A549 (cell line): ENCODE measurements at regions not wholly inside any gene's neighbourhood (a gene's known extent, or its start where the extent isn't known, plus 50 kb on each side); places are given as distances from the start of the nearest gene placed in this dataset.

ENCODE experiments used
- ATAC-seq, 2 experiments: fragments of 200-7000 bp in 1 of 2; fragments of >200 bp in 1 of 2; cut with Nextera tagmentation in 1 of 2; cut with Tn5 transposase in 1 of 2; 3 replicates each; pipeline versions ENCODE4 v1.8.0 to v1.9.1; 2018 to 2020; ENCODE audit warnings: mild to moderate bottlenecking in 1 of 2, moderate library complexity in 1 of 2
- CTCF ChIA-PET: fragments of 300-600 bp; sonication (Branson Sonifier 250); formaldehyde crosslinking; extraction: SDS; loops from one replicate; lab custom pipeline; 2021; ENCODE audit warnings: antibody characterized with exemption, inconsistent platforms; lab: Yijun Ruan, JAX
- POLR2A ChIA-PET: fragments of 350-600 bp; formaldehyde crosslinking; extraction: SDS; loops from one replicate; lab custom pipeline; 2021; ENCODE audit warnings: antibody characterized with exemption, inconsistent platforms; lab: Yijun Ruan, JAX
- DNase-seq, 2 experiments: peaks; one replicate each; pipeline versions ENCODE4 v3.0.0 to v3.0.0-alpha.2; 2011 to 2016; ENCODE audit warnings: low read depth in 1 of 2, low spot score in 1 of 2
- FAIRE-seq: peaks from 2 replicates; lab custom pipeline; 2011; peaks lifted over from hg19 to GRCh38; lab: Jason Lieb, UNC
- H3K27ac ChIP-seq, 2 experiments: fragments of >200 bp; sonication (Bioruptor Twin); formaldehyde crosslinking; 3 replicates each; pipeline ENCODE4 v1.5.1; 2016 to 2017
- H3K4me1 ChIP-seq: fragments of >200 bp; sonication (Bioruptor Twin); formaldehyde crosslinking; 3 replicates; pipeline ENCODE4 v1.6.1; 2016
- H3K4me2 ChIP-seq: fragments of >200 bp; sonication (Bioruptor Twin); formaldehyde crosslinking; 3 replicates; pipeline ENCODE4 v1.6.1; 2016
- H3K4me3 ChIP-seq: fragments of >200 bp; sonication (Bioruptor Twin); formaldehyde crosslinking; 3 replicates; pipeline ENCODE4 v1.5.1; 2016
- H3K9me3 ChIP-seq: fragments of >200 bp; sonication (Bioruptor Twin); formaldehyde crosslinking; 3 replicates; pipeline ENCODE4 v1.6.1; 2016
- ATOH8 ChIP-seq: fragments of 250-450 bp; sonication (Bioruptor Pico); IDR thresholded peaks from 2 replicates; pipeline ENCODE4 v1.5.0; 2020; ENCODE audit warnings: low read depth, mild to moderate bottlenecking, moderate library complexity
- CBX8 ChIP-seq: fragments of 200-600 bp; sonication (generic); IDR thresholded peaks from 2 replicates; pipeline ENCODE4 v1.6.1; 2016
- CEBPB ChIP-seq, 2 experiments: fragments of >200 bp in 1 of 2; sonication (Bioruptor Twin) in 1 of 2; formaldehyde crosslinking in 1 of 2; IDR thresholded peaks; 2 replicates each; pipeline ENCODE4 v1.6.1; 2012 to 2016
- EHF ChIP-seq: fragments of 250-450 bp; sonication (Bioruptor Pico); IDR thresholded peaks from 2 replicates; pipeline ENCODE4 v1.5.0; 2020; ENCODE audit warnings: mild to moderate bottlenecking
- EHMT2 ChIP-seq: fragments of 200-600 bp; sonication (generic); IDR thresholded peaks from 2 replicates; pipeline ENCODE4 v1.6.1; 2016; ENCODE audit warnings: antibody characterized with exemption, low read depth, mild to moderate bottlenecking, moderate library complexity
- ELK1 ChIP-seq: fragments of 150-350 bp; IDR thresholded peaks from 2 replicates; pipeline ENCODE4 v1.6.1; 2014; ENCODE audit warnings: low read depth, mild to moderate bottlenecking, low read length
- FOSL2 ChIP-seq, 2 experiments: fragments of 450-650 bp in 1 of 2; fragments of >200 bp in 1 of 2; sonication (Bioruptor Twin) in 1 of 2; formaldehyde crosslinking; IDR thresholded peaks; 2 replicates each; pipeline versions ENCODE4 v1.5.0 to v1.6.1; 2016 to 2020; ENCODE audit warnings: mild to moderate bottlenecking in 1 of 2, moderate library complexity in 1 of 2
- HEYL ChIP-seq: fragments of 250-450 bp; sonication (Bioruptor Pico); IDR thresholded peaks from 2 replicates; pipeline ENCODE4 v1.8.0; 2021; ENCODE audit warnings: mild to moderate bottlenecking, moderate library complexity
- HOXA7 ChIP-seq: fragments of 250-450 bp; sonication (Bioruptor Pico); IDR thresholded peaks from 2 replicates; pipeline ENCODE4 v1.5.0; 2020; ENCODE audit warnings: mild to moderate bottlenecking, moderate library complexity
- JUNB ChIP-seq: fragments of >200 bp; sonication (Bioruptor Twin); formaldehyde crosslinking; IDR thresholded peaks from 2 replicates; pipeline ENCODE4 v1.6.1; 2016
- MYC ChIP-seq: IDR thresholded peaks from 2 replicates; pipeline ENCODE4 v1.6.1; 2012; ENCODE audit warnings: mild to moderate bottlenecking, inconsistent platforms, low read length, improper control_type of control experiment, borderline replicate concordance
- NPAS2 ChIP-seq: fragments of 250-450 bp; sonication (Bioruptor Pico); IDR thresholded peaks from 2 replicates; pipeline ENCODE4 v1.8.0; 2022; ENCODE audit warnings: mild to moderate bottlenecking, moderate library complexity, borderline replicate concordance
- PBX3 ChIP-seq: IDR thresholded peaks from 2 replicates; pipeline ENCODE4 v1.6.1; 2012
- PHF8 ChIP-seq: fragments of 200-600 bp; sonication (generic); IDR thresholded peaks from 2 replicates; pipeline ENCODE4 v1.6.1; 2016; ENCODE audit warnings: low read depth, mild to moderate bottlenecking, antibody characterized with exemption, moderate library complexity, borderline replicate concordance
- POLR2AphosphoS2 ChIP-seq: conservative IDR thresholded peaks from 2 replicates; pipeline ENCODE4 v1.6.1; 2012; ENCODE audit warnings: low read length, improper control_type of control experiment, inconsistent platforms
- RARB ChIP-seq: fragments of 250-450 bp; sonication (Bioruptor Pico); IDR thresholded peaks from 2 replicates; pipeline ENCODE4 v1.8.0; 2021; ENCODE audit warnings: mild to moderate bottlenecking, moderate library complexity
- RCOR1 ChIP-seq: fragments of 150-350 bp; IDR thresholded peaks from 2 replicates; pipeline ENCODE4 v1.6.1; 2014; ENCODE audit warnings: antibody characterized with exemption, low read length, low read depth
- REST ChIP-seq: fragments of 200-600 bp; sonication (generic); IDR thresholded peaks from 2 replicates; pipeline ENCODE4 v1.6.1; 2016; ENCODE audit warnings: antibody characterized with exemption, mild to moderate bottlenecking, moderate library complexity
- RFX5 ChIP-seq: fragments of 450-650 bp; IDR thresholded peaks from 2 replicates; pipeline ENCODE4 v1.7.1; 2014; ENCODE audit warnings: antibody characterized with exemption, mild to moderate bottlenecking, moderate library complexity
- TFCP2L1 ChIP-seq: fragments of 250-450 bp; sonication (Bioruptor Pico); IDR thresholded peaks from 2 replicates; pipeline ENCODE4 v1.5.0; 2021; ENCODE audit warnings: mild to moderate bottlenecking
- USF2 ChIP-seq: fragments of 450-650 bp; IDR thresholded peaks from 2 replicates; pipeline ENCODE4 v1.6.1; 2014; ENCODE audit warnings: antibody characterized with exemption
- ZNF302 ChIP-seq: fragments of 250-450 bp; sonication (Bioruptor Pico); IDR thresholded peaks from 2 replicates; pipeline ENCODE4 v1.9.0; 2021; ENCODE audit warnings: inconsistent platforms, mild to moderate bottlenecking, moderate library complexity
- ZSCAN20 ChIP-seq: fragments of 250-450 bp; sonication (Bioruptor Pico); IDR thresholded peaks from 2 replicates; pipeline ENCODE4 v1.8.0; 2022; ENCODE audit warnings: mild to moderate bottlenecking, moderate library complexity
- WGBS: methylation state at CpG from one replicate; pipeline ENCODE4 v1.1.6; 2017; ENCODE audit errors: missing lambda C conversion rate; 5-methylcytosine and 5-hydroxymethylcytosine counted together

- POLR2A ChIA-PET = no interaction called here
- Histone ChIP-seq H3K9me3 (no peaks in the 10 kb centered on the region), H3K4me2 (no peak overlapping the region), H3K4me1 (peaks cover 20% of the 10 kb centered on the region), H3K4me3 (no peak overlapping the region)
- FAIRE-seq (no peak), DNase-seq (no peak)
- CTCF ChIA-PET = interaction anchor here (0.6 to 12.9 kb wide), 9 partner anchors 41 to 1568 kb away, joined by 3 to 127 read pairs (median 4); no protein-coding TSS in a partner anchor
- no peak for TF ChIP-seq HOXA7
- no peak for TF ChIP-seq MYC
- no peak for TF ChIP-seq ELK1
- TF ChIP-seq JUNB = no peak
- no peak for TF ChIP-seq RARB (CRISPR knock-in tag)
- no peak for TF ChIP-seq POLR2AphosphoS2
- TF ChIP-seq EHF (CRISPR knock-in tag) = no peak
- no peak for TF ChIP-seq PHF8
- TF ChIP-seq CEBPB (IDR thresholded peaks at IDR 0.05) = no peak
- no peak for TF ChIP-seq RFX5
- TF ChIP-seq ATOH8 = no peak
- TF ChIP-seq, all 56 proteins: peak for 0
- ATAC-seq = no peak
- 73% methylated on average over 6 of the region's 6 CpGs for WGBS
- peak overlapping the region; percentile 11 to 60; a peak in 4 of 6 replicates for H3K27ac ChIP-seq
Measured at GRCh38 chr10:4763960-4764428, 62.0 kb upstream of the AKR1E2 start.

GRCh38 chr10:4763513-4763912 is 62.5 kb upstream of the AKR1E2 start:
- ATAC-seq (no peak), FAIRE-seq (no peak)
- H3K27ac ChIP-seq = peak overlapping the region; percentile 11 to 60; a peak in 3 of 6 replicates
- POLR2A ChIA-PET = no interaction called here
- TF ChIP-seq NPAS2 (CRISPR knock-in tag) = no peak
- TF ChIP-seq TFCP2L1 = no peak
- TF ChIP-seq REST = no peak
- no peak for TF ChIP-seq RCOR1
- no peak for TF ChIP-seq POLR2AphosphoS2
- TF ChIP-seq CBX8 = no peak
- TF ChIP-seq ZSCAN20 (CRISPR knock-in tag) = no peak
- no peak for TF ChIP-seq ELK1
- TF ChIP-seq ATOH8 = no peak
- TF ChIP-seq MYC = no peak
- TF ChIP-seq CEBPB (IDR thresholded peaks at IDR 0.05) = no peak
- no peak for TF ChIP-seq FOSL2 (IDR thresholded peaks at IDR 0.05)
- no peak for TF ChIP-seq FOSL2 (CRISPR knock-in tag; IDR thresholded peaks at IDR 0.05)
- TF ChIP-seq PBX3 = no peak
- TF ChIP-seq EHF (CRISPR knock-in tag) = no peak
- no peak for TF ChIP-seq EHMT2
- TF ChIP-seq HEYL = no peak
- no peak for TF ChIP-seq USF2
- no peak for TF ChIP-seq ZNF302 (CRISPR knock-in tag)
- TF ChIP-seq, all 56 proteins: peak for 0
- H3K4me1 ChIP-seq = peaks cover 20% of the 10 kb centered on the region
- no peaks in the 10 kb centered on the region for H3K9me3 ChIP-seq
- no peak overlapping the region for H3K4me3 ChIP-seq
- CTCF ChIA-PET = interaction anchor here (0.6 to 12.9 kb wide), 9 partner anchors 40 to 1567 kb away, joined by 3 to 127 read pairs (median 4); no protein-coding TSS in a partner anchor
- WGBS = 91% methylated on average over 1 of the region's 1 CpG
- H3K4me2 ChIP-seq = no peak overlapping the region
- DNase-seq = no peak
